Mesothelial cell of epicardium (in vitro differentiated cells): ENCODE measurements at regions not wholly inside any gene's neighbourhood (a gene's known extent, or its start where the extent isn't known, plus 50 kb on each side); places are given as distances from the start of the nearest gene placed in this dataset.

ENCODE experiments used
- DNase-seq, 2 experiments: peaks; one replicate each; pipeline ENCODE4 v3.0.0; 2021; ENCODE audit warnings: low spot score in 2 of 2; ENCODE audit not compliant: unreplicated experiment in 2 of 2
- H3K27ac Mint-ChIP-seq: 2 replicates; pipeline ENCODE4 v1.8.0; 2021; ENCODE audit warnings: mixed read lengths
- H3K27me3 Mint-ChIP-seq: 2 replicates; pipeline ENCODE4 v1.8.0; 2021; ENCODE audit warnings: low read depth, mixed read lengths
- H3K36me3 Mint-ChIP-seq: 2 replicates; pipeline ENCODE4 v1.8.0; 2021; ENCODE audit warnings: mixed read lengths
- H3K4me1 Mint-ChIP-seq: 2 replicates; pipeline ENCODE4 v1.8.0; 2021; ENCODE audit warnings: mixed read lengths
- H3K4me3 Mint-ChIP-seq: 2 replicates; pipeline ENCODE4 v1.8.0; 2021; ENCODE audit warnings: mild to moderate bottlenecking, moderate library complexity, mixed read lengths
- H3K9me3 Mint-ChIP-seq: 2 replicates; pipeline ENCODE4 v1.8.0; 2021; ENCODE audit warnings: mixed read lengths
- TF ChIP-seq, protein P1 (sequence below): fragments of 200-600 bp; sonication (generic); IDR thresholded peaks from one replicate; pipeline ENCODE4 v1.5.0; 2021; ENCODE audit warnings: antibody characterized with exemption; ENCODE audit not compliant: unreplicated experiment

GRCh38 chr7:54622696-54623309 is 80.6 kb downstream of the VSTM2A start:
- peaks cover 4% of the 10 kb centered on the region for H3K9me3 Mint-ChIP-seq
- H3K36me3 Mint-ChIP-seq = no peaks in the 10 kb centered on the region
- TF ChIP-seq, protein P1, sequence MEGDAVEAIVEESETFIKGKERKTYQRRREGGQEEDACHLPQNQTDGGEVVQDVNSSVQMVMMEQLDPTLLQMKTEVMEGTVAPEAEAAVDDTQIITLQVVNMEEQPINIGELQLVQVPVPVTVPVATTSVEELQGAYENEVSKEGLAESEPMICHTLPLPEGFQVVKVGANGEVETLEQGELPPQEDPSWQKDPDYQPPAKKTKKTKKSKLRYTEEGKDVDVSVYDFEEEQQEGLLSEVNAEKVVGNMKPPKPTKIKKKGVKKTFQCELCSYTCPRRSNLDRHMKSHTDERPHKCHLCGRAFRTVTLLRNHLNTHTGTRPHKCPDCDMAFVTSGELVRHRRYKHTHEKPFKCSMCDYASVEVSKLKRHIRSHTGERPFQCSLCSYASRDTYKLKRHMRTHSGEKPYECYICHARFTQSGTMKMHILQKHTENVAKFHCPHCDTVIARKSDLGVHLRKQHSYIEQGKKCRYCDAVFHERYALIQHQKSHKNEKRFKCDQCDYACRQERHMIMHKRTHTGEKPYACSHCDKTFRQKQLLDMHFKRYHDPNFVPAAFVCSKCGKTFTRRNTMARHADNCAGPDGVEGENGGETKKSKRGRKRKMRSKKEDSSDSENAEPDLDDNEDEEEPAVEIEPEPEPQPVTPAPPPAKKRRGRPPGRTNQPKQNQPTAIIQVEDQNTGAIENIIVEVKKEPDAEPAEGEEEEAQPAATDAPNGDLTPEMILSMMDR = no peak
- H3K4me1 Mint-ChIP-seq = no peaks in the 10 kb centered on the region
- H3K27me3 Mint-ChIP-seq = no peaks in the 10 kb centered on the region
- H3K4me3 Mint-ChIP-seq = no peak overlapping the region
- no peak for DNase-seq
- H3K27ac Mint-ChIP-seq = no peak overlapping the region
